Loucy (cell line): ENCODE measurements at regions not wholly inside any gene's neighbourhood (a gene's known extent, or its start where the extent isn't known, plus 50 kb on each side); places are given as distances from the start of the nearest gene placed in this dataset.

ENCODE experiments used
- CTCF ChIP-seq: fragments of 200-600 bp; sonication (generic); conservative IDR thresholded peaks from 2 replicates; pipeline ENCODE4 v1.5.1; 2014; ENCODE audit warnings: mild to moderate bottlenecking, antibody characterized with exemption, low read length
- EZH2phosphoT487 ChIP-seq: fragments of 200-600 bp; IDR thresholded peaks from 2 replicates; pipeline ENCODE4 v1.6.1; 2018; ENCODE audit warnings: antibody characterized with exemption, mild to moderate bottlenecking, moderate library complexity, borderline replicate concordance

- TF ChIP-seq CTCF (no peak), EZH2phosphoT487 (no peak)
Observed at GRCh38 chr5:62077823-62078550, 228.0 kb upstream of the KIF2A start.
